SK-N-SH treated with all-trans-retinoic acid at 6 μM for 48 hours (cell line): ENCODE measurements at regions not wholly inside any gene's neighbourhood (a gene's known extent, or its start where the extent isn't known, plus 50 kb on each side); places are given as distances from the start of the nearest gene placed in this dataset.

ENCODE experiments used
- ARNTL ChIP-seq: fragments of 450-650 bp; formaldehyde crosslinking; IDR thresholded peaks from 2 replicates; pipeline ENCODE4 v1.5.0; 2020; ENCODE audit warnings: low read depth, mild to moderate bottlenecking, moderate library complexity, borderline replicate concordance
- PATZ1 ChIP-seq: fragments of 250-450 bp; sonication (Bioruptor Pico); IDR thresholded peaks from 2 replicates; pipeline ENCODE4 v1.8.0; 2020; ENCODE audit warnings: mild to moderate bottlenecking, moderate library complexity, borderline replicate concordance
- POU6F1 ChIP-seq: fragments of 250-450 bp; sonication (Bioruptor Pico); IDR thresholded peaks from 2 replicates; pipeline ENCODE4 v1.8.0; 2021; ENCODE audit warnings: low read depth, mild to moderate bottlenecking, moderate library complexity, borderline replicate concordance
- RARB ChIP-seq: fragments of 250-450 bp; sonication (Bioruptor Pico); IDR thresholded peaks from 2 replicates; pipeline ENCODE4 v1.8.0; 2021; ENCODE audit warnings: mild to moderate bottlenecking, moderate library complexity
- TCF4 ChIP-seq: fragments of 250-450 bp; sonication (Bioruptor Pico); IDR thresholded peaks from 2 replicates; pipeline ENCODE4 v1.8.0; 2021; ENCODE audit warnings: mild to moderate bottlenecking, moderate library complexity, borderline replicate concordance
- TOX ChIP-seq: fragments of 250-450 bp; sonication (Bioruptor Pico); IDR thresholded peaks from 2 replicates; pipeline ENCODE4 v1.8.0; 2021; ENCODE audit warnings: mild to moderate bottlenecking, moderate library complexity, borderline replicate concordance
- TSHZ2 ChIP-seq: fragments of 250-450 bp; sonication (Bioruptor Pico); IDR thresholded peaks from 2 replicates; pipeline ENCODE4 v1.5.0; 2020; ENCODE audit warnings: mild to moderate bottlenecking, moderate library complexity
- ZFP3 ChIP-seq: fragments of 250-450 bp; sonication (Bioruptor Pico); IDR thresholded peaks from 2 replicates; pipeline ENCODE4 v1.5.0; 2020; ENCODE audit warnings: mild to moderate bottlenecking, moderate library complexity
- ZFP30 ChIP-seq: fragments of 450-650 bp; formaldehyde crosslinking; IDR thresholded peaks from 2 replicates; pipeline ENCODE4 v1.5.0; 2022; ENCODE audit warnings: mild to moderate bottlenecking, moderate library complexity
- TF ChIP-seq, protein P1 (sequence below): fragments of 250-450 bp; sonication (Bioruptor Pico); IDR thresholded peaks from 2 replicates; pipeline ENCODE4 v1.5.1; 2021; ENCODE audit warnings: mild to moderate bottlenecking, moderate library complexity

DNA sequence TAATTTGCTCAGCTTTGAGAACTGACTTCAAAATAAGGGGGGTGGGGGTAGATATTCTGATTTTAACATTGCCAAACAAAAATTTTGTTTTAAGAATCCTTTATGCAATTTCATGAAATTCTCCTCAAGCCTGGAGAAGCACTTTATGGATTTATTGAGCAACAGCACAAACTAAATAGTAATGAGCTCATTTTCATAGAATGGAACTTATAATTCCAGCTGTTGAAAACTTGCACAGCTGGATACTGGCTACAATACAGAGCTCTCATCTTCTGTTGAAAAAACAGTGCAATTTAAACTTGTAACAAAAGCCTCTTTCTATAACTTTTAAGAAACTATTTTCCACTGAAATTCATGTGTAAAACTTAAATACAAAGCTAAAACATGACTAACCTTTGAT, 137.6 kb upstream of the FN1 start:
- TF ChIP-seq, protein P1, sequence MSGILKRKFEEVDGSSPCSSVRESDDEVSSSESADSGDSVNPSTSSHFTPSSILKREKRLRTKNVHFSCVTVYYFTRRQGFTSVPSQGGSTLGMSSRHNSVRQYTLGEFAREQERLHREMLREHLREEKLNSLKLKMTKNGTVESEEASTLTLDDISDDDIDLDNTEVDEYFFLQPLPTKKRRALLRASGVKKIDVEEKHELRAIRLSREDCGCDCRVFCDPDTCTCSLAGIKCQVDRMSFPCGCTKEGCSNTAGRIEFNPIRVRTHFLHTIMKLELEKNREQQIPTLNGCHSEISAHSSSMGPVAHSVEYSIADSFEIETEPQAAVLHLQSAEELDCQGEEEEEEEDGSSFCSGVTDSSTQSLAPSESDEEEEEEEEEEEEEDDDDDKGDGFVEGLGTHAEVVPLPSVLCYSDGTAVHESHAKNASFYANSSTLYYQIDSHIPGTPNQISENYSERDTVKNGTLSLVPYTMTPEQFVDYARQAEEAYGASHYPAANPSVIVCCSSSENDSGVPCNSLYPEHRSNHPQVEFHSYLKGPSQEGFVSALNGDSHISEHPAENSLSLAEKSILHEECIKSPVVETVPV (CRISPR knock-in tag), result no peak
- TF ChIP-seq TCF4 (CRISPR knock-in tag) (no peak), RARB (CRISPR knock-in tag) (no peak), POU6F1 (CRISPR knock-in tag) (no peak), ZFP30 (CRISPR knock-in tag) (no peak), TOX (CRISPR knock-in tag) (no peak), PATZ1 (CRISPR knock-in tag) (no peak), ARNTL (CRISPR knock-in tag) (no peak), TSHZ2 (CRISPR knock-in tag) (no peak), ZFP3 (CRISPR knock-in tag) (no peak)
